ENCODE measurements at regions not wholly inside any gene's neighbourhood (a gene's known extent, or its start where the extent isn't known, plus 50 kb on each side); places are given as distances from the start of the nearest gene placed in this dataset.

GRCh38 chr6:140811642-140812041 is 1321.1 kb upstream of the GJE1 start:
- intact Hi-C loops (cut with DNase I; ENCODE audit: low total_unique reads) (no loop called here), in situ Hi-C loops (cut with MboI; ENCODE audit: low sequenced_read_pairs in 4 of 4) (no loop called here)
- ATAC-seq (no peak), DNase-seq (no peak)
- TF ChIP-seq CTCF (IDR thresholded peaks at IDR 0.05 in 4 of 5, conservative IDR thresholded peaks at IDR 0.05 in 1 of 5) (no peak), POLR2A (IDR thresholded peaks at IDR 0.05) (no peak)
- Histone ChIP-seq H3K4me1 (no peaks in the 10 kb centered on the region), H3K27ac (no peak overlapping the region), H3K27me3 (no peaks in the 10 kb centered on the region), H3K4me3 (no peak overlapping the region), H3K9me3 (no peaks in the 10 kb centered on the region), H3K36me3 (no peaks in the 10 kb centered on the region)

DNA sequence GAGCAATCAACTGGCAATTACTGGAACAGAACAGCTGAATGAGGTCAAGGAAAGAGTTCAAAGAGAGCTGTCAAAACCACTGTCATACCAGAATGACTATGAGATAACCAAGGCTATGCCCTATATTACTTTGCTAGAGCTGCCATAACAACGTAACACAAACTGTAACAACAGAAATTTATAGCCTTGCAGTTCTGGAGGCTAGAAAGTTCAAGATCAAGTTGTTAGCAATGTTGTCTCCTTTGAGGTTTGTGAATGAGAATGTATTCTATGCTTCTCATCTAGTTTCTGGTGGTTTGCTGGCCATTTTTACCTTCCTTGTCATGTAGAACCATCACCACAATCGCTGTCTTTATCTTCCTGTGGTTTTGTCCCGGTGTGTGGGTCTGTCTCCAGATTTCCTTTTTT is 1323.0 kb upstream of the GJE1 start:
- Histone ChIP-seq H3K27ac (no peak overlapping the region), H3K27me3 (no peaks in the 10 kb centered on the region), H3K9me3 (no peaks in the 10 kb centered on the region), H3K4me1 (no peaks in the 10 kb centered on the region), H3K4me3 (no peak overlapping the region), H3K36me3 (no peaks in the 10 kb centered on the region)
- TF ChIP-seq CTCF (IDR thresholded peaks at IDR 0.05 in 4 of 5, conservative IDR thresholded peaks at IDR 0.05 in 1 of 5) (no peak), POLR2A (IDR thresholded peaks at IDR 0.05) (no peak)
- in situ Hi-C loops (cut with MboI; ENCODE audit: low sequenced_read_pairs in 4 of 4) (no loop called here), intact Hi-C loops (cut with DNase I; ENCODE audit: low total_unique reads) (no loop called here)
- DNase-seq: no peak
- no peak for ATAC-seq

DNA sequence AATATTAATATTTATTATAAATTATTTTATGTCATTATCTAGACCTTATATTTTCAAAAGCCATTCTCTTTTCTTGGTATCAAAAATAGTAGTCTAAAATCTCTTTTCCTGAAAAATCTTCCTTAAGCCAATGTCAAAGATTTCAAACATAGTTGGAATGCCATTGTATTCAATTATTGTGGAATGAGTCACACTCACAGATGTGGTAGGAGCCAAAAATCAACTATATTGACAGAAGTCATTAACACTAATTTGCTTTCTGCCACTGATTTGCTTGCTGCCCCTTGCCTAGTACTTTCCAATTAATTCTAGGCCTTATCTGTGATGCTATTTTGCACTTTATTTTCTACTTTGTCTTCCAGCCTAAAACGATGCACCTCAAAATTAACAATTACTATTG is 1326.3 kb upstream of the GJE1 start:
- Histone ChIP-seq H3K4me1 (no peaks in the 10 kb centered on the region), H3K27ac (no peak overlapping the region), H3K27me3 (no peaks in the 10 kb centered on the region), H3K36me3 (no peaks in the 10 kb centered on the region), H3K9me3 (no peaks in the 10 kb centered on the region), H3K4me3 (no peak overlapping the region)
- no peak for ATAC-seq
- no peak for TF ChIP-seq POLR2A (IDR thresholded peaks at IDR 0.05)
- no peak for TF ChIP-seq CTCF (IDR thresholded peaks at IDR 0.05 in 4 of 5, conservative IDR thresholded peaks at IDR 0.05 in 1 of 5)
- intact Hi-C loops (cut with DNase I; ENCODE audit: low total_unique reads): no loop called here
- DNase-seq: no peak
- in situ Hi-C loops (cut with MboI; ENCODE audit: low sequenced_read_pairs in 4 of 4): no loop called here

GRCh38 chr6:140794544-140794943 is 1338.2 kb upstream of the GJE1 start:
- intact Hi-C loops (cut with DNase I; ENCODE audit: low total_unique reads): no loop called here
- Histone ChIP-seq H3K27ac (no peak overlapping the region), H3K27me3 (no peaks in the 10 kb centered on the region), H3K36me3 (no peaks in the 10 kb centered on the region), H3K9me3 (no peaks in the 10 kb centered on the region), H3K4me1 (no peaks in the 10 kb centered on the region), H3K4me3 (no peak overlapping the region)
- TF ChIP-seq CTCF (IDR thresholded peaks at IDR 0.05 in 4 of 5, conservative IDR thresholded peaks at IDR 0.05 in 1 of 5): no peak
- no peak for TF ChIP-seq POLR2A (IDR thresholded peaks at IDR 0.05)
- ATAC-seq (no peak), DNase-seq (no peak)
- in situ Hi-C loops (cut with MboI; ENCODE audit: low sequenced_read_pairs in 4 of 4): no loop called here

DNA sequence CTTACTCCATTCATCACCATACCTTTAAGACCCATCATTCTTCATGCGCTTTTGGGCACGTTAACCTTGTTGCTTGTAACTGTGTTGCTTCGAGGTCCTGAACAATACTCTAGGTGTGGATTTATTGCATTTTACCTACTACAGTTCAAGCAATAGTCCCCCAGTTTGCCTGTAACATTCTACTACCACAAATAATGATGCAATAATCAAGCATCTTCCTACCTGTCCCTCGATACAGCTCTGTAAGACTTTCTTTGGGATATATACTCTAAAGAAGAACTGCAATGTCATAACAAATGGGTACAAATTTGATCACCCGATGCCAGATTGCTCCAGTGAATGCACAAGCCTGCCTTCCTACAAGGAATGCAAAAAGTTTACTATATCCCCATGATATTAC is 1342.6 kb upstream of the GJE1 start:
- Histone ChIP-seq H3K4me3 (no peak overlapping the region), H3K36me3 (no peaks in the 10 kb centered on the region), H3K27ac (no peak overlapping the region), H3K9me3 (no peaks in the 10 kb centered on the region), H3K4me1 (no peaks in the 10 kb centered on the region), H3K27me3 (no peaks in the 10 kb centered on the region)
- DNase-seq (no peak), ATAC-seq (no peak)
- intact Hi-C loops (cut with DNase I; ENCODE audit: low total_unique reads) (no loop called here), in situ Hi-C loops (cut with MboI; ENCODE audit: low sequenced_read_pairs in 4 of 4) (no loop called here)
- no peak for TF ChIP-seq POLR2A (IDR thresholded peaks at IDR 0.05)
- no peak for TF ChIP-seq CTCF (IDR thresholded peaks at IDR 0.05 in 4 of 5, conservative IDR thresholded peaks at IDR 0.05 in 1 of 5)
